H1 (cell line): ENCODE measurements at regions not wholly inside any gene's neighbourhood (a gene's known extent, or its start where the extent isn't known, plus 50 kb on each side); places are given as distances from the start of the nearest gene placed in this dataset.

Experiments used
- BRCA1 ChIP-seq: IDR thresholded peaks from 2 replicates; pipeline ENCODE4 v1.6.1; 2012; ENCODE audit warnings: low read depth, low read length, improper control_type of control experiment
- CHD7 ChIP-seq: fragments of 300-600 bp; sonication (generic); IDR thresholded peaks from 2 replicates; pipeline ENCODE4 v1.7.1; 2012; ENCODE audit warnings: low read length, moderate library complexity, mild to moderate bottlenecking, inconsistent platforms; ENCODE audit not compliant: insufficient replicate concordance
- EGR1 ChIP-seq: IDR thresholded peaks from 2 replicates; pipeline ENCODE4 v1.6.1; 2011; ENCODE audit warnings: low read depth, low read length, borderline replicate concordance
- HDAC6 ChIP-seq: IDR thresholded peaks from one replicate; pipeline ENCODE4 v1.7.1; 2012; ENCODE audit warnings: low read depth, mild to moderate bottlenecking, inconsistent platforms, low read length, moderate library complexity
- KDM1A ChIP-seq: fragments of 200-600, 300-600 bp; sonication (generic); IDR thresholded peaks from 2 replicates; pipeline ENCODE4 v1.7.1; 2016; ENCODE audit warnings: mild to moderate bottlenecking, low read length, borderline replicate concordance
- KDM4A ChIP-seq: IDR thresholded peaks from one replicate; pipeline ENCODE4 v1.7.1; 2012; ENCODE audit warnings: low read depth, mild to moderate bottlenecking, moderate library complexity, low read length, inconsistent platforms; ENCODE audit not compliant: severe bottlenecking
- MAX ChIP-seq: IDR thresholded peaks from 2 replicates; pipeline ENCODE4 v1.6.1; 2012; ENCODE audit warnings: inconsistent platforms
- POLR2A ChIP-seq, 2 experiments: IDR thresholded peaks; 1 replicate in 1 of 2; 2 replicates in 1 of 2; pipeline ENCODE4 v1.6.1; 2011; ENCODE audit warnings: low read depth in 2 of 2, low read length in 2 of 2, mild to moderate bottlenecking in 2 of 2; ENCODE audit errors: control extremely low read depth in 1 of 2
- RXRA ChIP-seq: IDR thresholded peaks from 2 replicates; pipeline ENCODE4 v1.6.1; 2011; ENCODE audit warnings: low read depth, mild to moderate bottlenecking, low read length, moderate library complexity; ENCODE audit not compliant: insufficient read depth
- TAF7 ChIP-seq: optimal IDR thresholded peaks from 2 replicates; pipeline ENCODE3; 2011; ENCODE audit warnings: low read depth, mild to moderate bottlenecking, inconsistent platforms, low read length, moderate library complexity, borderline replicate concordance
- TEAD4 ChIP-seq: IDR thresholded peaks from 2 replicates; pipeline ENCODE4 v1.6.1; 2012; ENCODE audit warnings: low read depth, low read length, inconsistent platforms, mixed read lengths
- YY1 ChIP-seq: IDR thresholded peaks from 2 replicates; pipeline ENCODE4 v1.6.1; 2011; ENCODE audit warnings: low read depth, mild to moderate bottlenecking, low read length
- ZNF274 ChIP-seq: IDR thresholded peaks from 2 replicates; pipeline ENCODE4 v1.7.0; 2012; ENCODE audit warnings: low read length, borderline replicate concordance; ENCODE audit errors: extremely low read depth

GRCh38 chr1:87439821-87440220 lies 111.1 kb downstream of the LMO4 start (continued):
- no peak for TF ChIP-seq CHD7
- TF ChIP-seq RXRA: no peak
- no peak for TF ChIP-seq ZNF274
- no peak for TF ChIP-seq BRCA1
- TF ChIP-seq POLR2A (IDR thresholded peaks at IDR 0.05; ENCODE audit: control extremely low read depth in 1 of 2, low read depth in 2 of 2, low read length in 2 of 2): no peak
- TF ChIP-seq EGR1: no peak
- no peak for TF ChIP-seq TAF7
- no peak for TF ChIP-seq HDAC6
- TF ChIP-seq KDM1A: no peak
- TF ChIP-seq TEAD4: no peak
- TF ChIP-seq YY1: no peak
- no peak for TF ChIP-seq MAX
- no peak for TF ChIP-seq KDM4A
